Natural killer cell (primary cell): ENCODE measurements at regions not wholly inside any gene's neighbourhood (a gene's known extent, or its start where the extent isn't known, plus 50 kb on each side); places are given as distances from the start of the nearest gene placed in this dataset.

ENCODE experiments used
- ATAC-seq, 3 donors: fragments of 150-1000 bp in 2 of 3; fragments of 200-7000 bp in 1 of 3; cut with Tn5 transposase; 1 replicate in 1 of 3; 2 replicates in 2 of 3; pipeline ENCODE4 v1.10.0; 2021; ENCODE audit warnings: mild to moderate bottlenecking in 2 of 3, moderate library complexity in 2 of 3
- DNase-seq, 2 donors: peaks; one replicate each; pipeline versions ENCODE4 v3.0.0 to v3.0.0-alpha.2; 2013 to 2021; ENCODE audit warnings: mixed read lengths in 1 of 2
- H3K27ac ChIP-seq: one replicate; pipeline ENCODE4 v1.5.1; 2013; ENCODE audit warnings: mild to moderate bottlenecking, low read length
- H3K27me3 ChIP-seq: one replicate; pipeline ENCODE4 v1.6.1; 2013; ENCODE audit warnings: low read length; ENCODE audit not compliant: control insufficient read depth, insufficient read depth
- H3K36me3 ChIP-seq: one replicate; pipeline ENCODE4 v1.6.1; 2013; ENCODE audit warnings: low read length; ENCODE audit not compliant: control insufficient read depth, insufficient read depth
- H3K4me1 ChIP-seq: one replicate; pipeline ENCODE4 v1.6.1; 2013; ENCODE audit warnings: low read length; ENCODE audit not compliant: control insufficient read depth, insufficient read depth
- H3K4me3 ChIP-seq: one replicate; pipeline ENCODE4 v1.5.1; 2013; ENCODE audit warnings: low read length
- H3K9me3 ChIP-seq: one replicate; pipeline ENCODE4 v1.6.1; 2013; ENCODE audit warnings: low read length; ENCODE audit not compliant: control insufficient read depth, insufficient read depth
- H3K27ac Mint-ChIP-seq, 2 donors: one replicate each; pipeline ENCODE4 v1.8.0; 2022; ENCODE audit warnings: mild to moderate bottlenecking in 2 of 2, mixed read lengths in 2 of 2, moderate library complexity in 1 of 2
- H3K27me3 Mint-ChIP-seq, 2 donors: one replicate each; pipeline ENCODE4 v1.8.0; 2022; ENCODE audit warnings: low read depth in 2 of 2, mixed read lengths in 2 of 2
- H3K36me3 Mint-ChIP-seq: one replicate; pipeline ENCODE4 v1.8.0; 2022; ENCODE audit warnings: mixed read lengths
- H3K4me1 Mint-ChIP-seq, 2 donors: one replicate each; pipeline ENCODE4 v1.8.0; 2022; ENCODE audit warnings: mixed read lengths in 2 of 2
- H3K4me3 Mint-ChIP-seq: one replicate; pipeline ENCODE4 v1.8.0; 2022; ENCODE audit warnings: mild to moderate bottlenecking, moderate library complexity, mixed read lengths
- H3K9me3 Mint-ChIP-seq, 2 donors: one replicate each; pipeline ENCODE4 v1.8.0; 2022; ENCODE audit warnings: mixed read lengths in 2 of 2
- CTCF ChIP-seq: fragments of 200-600 bp; IDR thresholded peaks from one replicate; pipeline ENCODE4 v1.8.0; 2022; ENCODE audit warnings: antibody characterized with exemption
- WGBS: methylation state at CpG from one replicate; pipeline ENCODE4 v1.1.7; 2013; ENCODE audit warnings: missing lambda C conversion rate; ENCODE audit not compliant: insufficient coverage; 5-methylcytosine and 5-hydroxymethylcytosine counted together
- intact Hi-C: fragments of 100-400 bp; cut with micrococcal nuclease; formaldehyde crosslinking; loops from one replicate; pipeline ENCODE4 v1.14.2; 2022

GRCh38 chr9:108316630-108317029, 539.2 kb downstream of the ACTL7B start:
- no peaks in the 10 kb centered on the region for H3K9me3 ChIP-seq
- no peak overlapping the region for H3K27ac ChIP-seq
- H3K9me3 Mint-ChIP-seq: peaks cover 0 to 9% of the 10 kb centered on the region in 2 donors
- H3K4me1 ChIP-seq: no peaks in the 10 kb centered on the region
- no peaks in the 10 kb centered on the region for H3K27me3 ChIP-seq
- DNase-seq (no peak), ATAC-seq (no peak)
- TF ChIP-seq CTCF: no peak
- intact Hi-C loops: no loop called here
- no peaks in the 10 kb centered on the region for H3K4me1 Mint-ChIP-seq
- no peaks in the 10 kb centered on the region for H3K36me3 Mint-ChIP-seq
- H3K4me3 Mint-ChIP-seq: no peak overlapping the region
- H3K36me3 ChIP-seq: no peaks in the 10 kb centered on the region
- no peak overlapping the region for H3K4me3 ChIP-seq
- no peaks in the 10 kb centered on the region for H3K27me3 Mint-ChIP-seq
- no peak overlapping the region for H3K27ac Mint-ChIP-seq

- Histone ChIP-seq H3K27me3 (no peaks in the 10 kb centered on the region), H3K27ac (no peak overlapping the region), H3K36me3 (no peaks in the 10 kb centered on the region), H3K4me3 (no peak overlapping the region), H3K9me3 (no peaks in the 10 kb centered on the region), H3K4me1 (no peaks in the 10 kb centered on the region)
- no peak overlapping the region for H3K27ac Mint-ChIP-seq
- TF ChIP-seq CTCF: no peak
- WGBS: 89% methylated on average over 1 of the region's 4 CpGs
- ATAC-seq: no peak
- intact Hi-C loops: no loop called here
- no peak overlapping the region for H3K4me3 Mint-ChIP-seq
- no peaks in the 10 kb centered on the region for H3K36me3 Mint-ChIP-seq
- no peaks in the 10 kb centered on the region for H3K27me3 Mint-ChIP-seq
- H3K9me3 Mint-ChIP-seq: peaks cover 0 to 11% of the 10 kb centered on the region in 2 donors
- H3K4me1 Mint-ChIP-seq: no peaks in the 10 kb centered on the region
- no peak for DNase-seq
Observed at GRCh38 chr9:108316066-108316465, 539.7 kb downstream of the ACTL7B start.

DNA sequence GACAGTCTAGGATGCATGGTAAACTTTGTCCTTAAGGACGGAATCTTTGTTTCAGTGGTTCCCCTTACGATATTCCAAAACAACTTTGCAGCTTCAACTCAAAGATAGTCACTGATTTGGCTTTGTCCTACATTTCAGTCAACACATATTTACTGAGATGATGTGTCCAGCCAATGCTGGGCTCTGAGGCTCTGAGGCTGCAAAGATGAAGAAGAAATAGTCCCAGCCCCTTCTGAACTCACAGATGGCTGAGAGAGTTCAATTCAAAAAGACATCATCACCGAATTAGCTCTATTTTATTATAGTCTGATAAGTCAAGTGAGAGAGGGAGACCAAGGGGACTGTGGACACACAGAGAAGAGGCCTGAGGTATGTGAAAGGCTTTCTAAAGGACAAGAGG, 544.0 kb downstream of the ACTL7B start:
- H3K27ac Mint-ChIP-seq: no peak overlapping the region
- H3K4me1 ChIP-seq: no peaks in the 10 kb centered on the region
- no peaks in the 10 kb centered on the region for H3K36me3 Mint-ChIP-seq
- no peak overlapping the region for H3K4me3 ChIP-seq
- intact Hi-C loops: no loop called here
- no peaks in the 10 kb centered on the region for H3K4me1 Mint-ChIP-seq
- no peak overlapping the region for H3K27ac ChIP-seq
- H3K9me3 Mint-ChIP-seq: peaks cover 8 to 10% of the 10 kb centered on the region in 2 donors
- no peaks in the 10 kb centered on the region for H3K36me3 ChIP-seq
- ATAC-seq: no peak
- TF ChIP-seq CTCF: no peak
- DNase-seq: no peak
- 93% methylated on average over 3 of the region's 3 CpGs for WGBS
- no peak overlapping the region for H3K4me3 Mint-ChIP-seq
- H3K27me3 Mint-ChIP-seq: no peaks in the 10 kb centered on the region
- no peaks in the 10 kb centered on the region for H3K27me3 ChIP-seq
- H3K9me3 ChIP-seq: no peaks in the 10 kb centered on the region

GRCh38 chr9:108310202-108310601, 545.6 kb downstream of the ACTL7B start:
- H3K27me3 Mint-ChIP-seq: no peaks in the 10 kb centered on the region
- H3K27ac Mint-ChIP-seq: no peak overlapping the region
- no peak for DNase-seq
- Histone ChIP-seq H3K36me3 (no peaks in the 10 kb centered on the region), H3K27me3 (no peaks in the 10 kb centered on the region), H3K9me3 (no peaks in the 10 kb centered on the region), H3K27ac (no peak overlapping the region), H3K4me1 (no peaks in the 10 kb centered on the region), H3K4me3 (no peak overlapping the region)
- no peaks in the 10 kb centered on the region for H3K36me3 Mint-ChIP-seq
- H3K4me3 Mint-ChIP-seq: no peak overlapping the region
- TF ChIP-seq CTCF: no peak
- peaks cover 10% of the 10 kb centered on the region in 2 donors for H3K9me3 Mint-ChIP-seq
- ATAC-seq: no peak
- intact Hi-C loops: no loop called here
- WGBS: 88% methylated on average over 3 of the region's 3 CpGs
- no peaks in the 10 kb centered on the region for H3K4me1 Mint-ChIP-seq
